ENCODE measurements at regions not wholly inside any gene's neighbourhood (a gene's known extent, or its start where the extent isn't known, plus 50 kb on each side); places are given as distances from the start of the nearest gene placed in this dataset.

GRCh38 chr10:129004398-129004797, 462.6 kb upstream of the MGMT start:
- no peaks in the 10 kb centered on the region for H3K36me3 ChIP-seq (ENCODE audit: insufficient read depth, low read length)
- H3K27me3 ChIP-seq (ENCODE audit: insufficient read depth, low read length), result no peaks in the 10 kb centered on the region
- H3K4me3 ChIP-seq (ENCODE audit: low read length), result no peak overlapping the region
- H3K4me1 ChIP-seq (ENCODE audit: insufficient read depth, low read length), result no peaks in the 10 kb centered on the region
- H3K9ac ChIP-seq (ENCODE audit: low read depth, low read length), result no peak overlapping the region
- WGBS, result 91% methylated on average over 9 of the region's 9 CpGs
- H3K9me3 ChIP-seq (ENCODE audit: insufficient read depth, low read depth, low read length), result peaks cover 6% of the 10 kb centered on the region; the same call in 1 of the 2 replicates
- no peak overlapping the region for H3K27ac ChIP-seq (ENCODE audit: low read depth, low read length)

DNA sequence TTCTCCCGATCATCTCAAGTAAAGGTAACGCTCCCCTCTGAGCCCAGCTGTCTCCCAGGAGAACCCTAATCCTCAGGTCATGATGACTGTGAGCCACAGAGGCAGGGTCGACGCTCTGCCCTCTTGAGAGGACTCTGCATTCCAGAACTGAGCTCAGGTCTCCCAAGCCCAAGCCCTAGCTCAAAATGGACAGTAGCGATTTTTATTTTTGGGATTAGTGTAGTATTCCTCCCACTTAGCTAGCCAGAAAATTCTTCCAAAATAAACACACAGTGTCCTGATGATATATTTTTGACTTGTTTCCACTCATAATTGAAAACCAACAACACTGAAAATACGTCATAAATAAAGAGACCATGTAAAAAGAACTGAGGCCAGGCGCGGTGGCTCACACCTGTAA, 462.0 kb upstream of the MGMT start:
- no peak overlapping the region for H3K27ac ChIP-seq (ENCODE audit: low read depth, low read length)
- H3K4me1 ChIP-seq (ENCODE audit: insufficient read depth, low read length), result no peaks in the 10 kb centered on the region
- H3K4me3 ChIP-seq (ENCODE audit: low read length), result no peak overlapping the region
- no peak overlapping the region for H3K9ac ChIP-seq (ENCODE audit: low read depth, low read length)
- H3K27me3 ChIP-seq (ENCODE audit: insufficient read depth, low read length), result no peaks in the 10 kb centered on the region
- H3K9me3 ChIP-seq (ENCODE audit: insufficient read depth, low read depth, low read length), result peaks cover 7% of the 10 kb centered on the region; the same call in 1 of the 2 replicates
- WGBS, result 93% methylated on average over 7 of the region's 8 CpGs
- no peaks in the 10 kb centered on the region for H3K36me3 ChIP-seq (ENCODE audit: insufficient read depth, low read length)

DNA sequence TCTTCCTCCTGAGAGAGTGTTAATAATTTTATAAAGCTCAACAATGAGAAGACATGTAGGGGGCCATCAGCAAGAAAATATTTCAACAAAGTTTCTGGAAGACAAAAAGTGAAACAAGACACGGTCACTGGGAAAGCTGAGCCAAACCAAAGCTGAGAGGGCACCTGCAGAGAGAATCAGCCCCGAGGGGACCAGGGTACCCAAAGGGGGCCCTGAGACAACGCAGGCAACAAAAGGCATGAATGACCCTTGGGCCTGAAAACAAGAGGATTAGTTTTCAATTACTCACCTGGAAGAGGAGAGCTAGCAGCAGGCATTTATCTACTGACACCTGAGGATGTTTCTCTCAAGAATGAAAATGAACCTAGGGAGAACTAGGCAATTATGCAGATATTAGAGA, 461.2 kb upstream of the MGMT start:
- 66% methylated on average over 3 of the region's 3 CpGs for WGBS
- no peak overlapping the region for H3K27ac ChIP-seq (ENCODE audit: low read depth, low read length)

DNA sequence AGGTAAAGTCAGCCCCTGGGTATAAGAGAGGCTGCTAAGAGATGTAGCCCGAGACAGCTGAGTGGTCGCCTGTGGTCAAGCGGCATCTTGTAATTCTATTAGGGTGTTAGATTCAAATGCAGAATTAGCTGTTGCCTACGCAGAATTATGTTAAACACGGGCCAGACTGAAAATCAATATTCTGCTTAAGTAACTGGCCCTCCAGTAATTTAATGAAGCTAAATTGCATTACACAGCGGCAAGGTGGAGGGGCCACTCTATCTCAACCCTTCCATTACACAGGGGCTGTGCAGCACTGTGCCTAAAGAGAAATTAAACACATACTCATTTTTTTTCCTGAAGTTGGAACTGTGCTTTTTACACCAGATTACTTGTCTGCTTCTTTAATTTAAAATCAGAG, 448.5 kb upstream of the MGMT start:
- 91% methylated on average over 6 of the region's 6 CpGs for WGBS
- H3K27me3 ChIP-seq (ENCODE audit: insufficient read depth, low read length), result no peaks in the 10 kb centered on the region
- H3K9me3 ChIP-seq (ENCODE audit: insufficient read depth, low read depth, low read length), result no peaks in the 10 kb centered on the region
- H3K9ac ChIP-seq (ENCODE audit: low read depth, low read length), result no peak overlapping the region
- peaks cover 31% of the 10 kb centered on the region for H3K4me1 ChIP-seq (ENCODE audit: insufficient read depth, low read length)
- H3K36me3 ChIP-seq (ENCODE audit: insufficient read depth, low read length), result no peaks in the 10 kb centered on the region
- H3K4me3 ChIP-seq (ENCODE audit: low read length), result no peak overlapping the region
- H3K27ac ChIP-seq (ENCODE audit: low read depth, low read length), result no peak overlapping the region

More for the DNA sequence above, 461.2 kb upstream of the MGMT start:
- Histone ChIP-seq H3K9ac (ENCODE audit: low read depth, low read length) (no peak overlapping the region), H3K36me3 (ENCODE audit: insufficient read depth, low read length) (no peaks in the 10 kb centered on the region), H3K27me3 (ENCODE audit: insufficient read depth, low read length) (no peaks in the 10 kb centered on the region), H3K9me3 (ENCODE audit: insufficient read depth, low read depth, low read length) (peaks cover 7% of the 10 kb centered on the region; the same call in 1 of the 2 replicates), H3K4me1 (ENCODE audit: insufficient read depth, low read length) (no peaks in the 10 kb centered on the region), H3K4me3 (ENCODE audit: low read length) (no peak overlapping the region)

DNA sequence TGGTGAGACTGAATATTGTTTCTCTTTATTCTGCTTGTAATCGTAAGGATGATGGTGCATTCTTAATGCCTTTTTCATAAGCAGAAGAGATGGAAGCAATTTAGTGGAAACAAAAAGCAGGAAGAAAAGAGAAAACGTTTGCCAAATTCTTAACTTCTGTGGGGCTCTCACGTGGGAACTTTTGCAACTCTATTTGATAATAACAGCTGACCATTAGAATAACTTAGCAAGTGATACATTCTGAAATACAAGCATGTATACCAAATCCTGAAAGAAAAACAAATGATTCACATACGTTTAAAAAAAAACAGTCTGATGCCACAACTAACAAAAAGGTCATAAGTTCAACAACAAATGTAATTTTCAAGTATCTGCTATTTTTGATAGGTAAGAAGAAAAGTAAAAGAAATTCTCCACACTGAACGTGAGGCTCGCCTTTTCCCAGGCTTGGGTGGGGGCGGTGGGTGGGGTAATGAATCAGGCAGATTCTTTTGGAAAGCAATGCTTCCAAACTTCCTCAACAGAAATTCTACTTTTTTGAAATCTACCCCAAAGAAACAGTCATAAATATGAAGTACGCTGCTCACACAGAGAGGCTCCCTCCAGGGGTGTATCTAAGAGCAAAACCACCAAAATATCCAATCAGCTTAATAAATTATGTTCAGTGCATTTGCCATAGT, 446.2 kb upstream of the MGMT start:
- Histone ChIP-seq H3K27me3 (ENCODE audit: insufficient read depth, low read length) (no peaks in the 10 kb centered on the region), H3K9ac (ENCODE audit: low read depth, low read length) (no peak overlapping the region), H3K27ac (ENCODE audit: low read depth, low read length) (no peak overlapping the region), H3K4me3 (ENCODE audit: low read length) (no peak overlapping the region), H3K4me1 (ENCODE audit: insufficient read depth, low read length) (peaks cover 38% of the 10 kb centered on the region), H3K36me3 (ENCODE audit: insufficient read depth, low read length) (no peaks in the 10 kb centered on the region), H3K9me3 (ENCODE audit: insufficient read depth, low read depth, low read length) (no peaks in the 10 kb centered on the region)
- WGBS, result 74% methylated on average over 7 of the region's 8 CpGs

DNA sequence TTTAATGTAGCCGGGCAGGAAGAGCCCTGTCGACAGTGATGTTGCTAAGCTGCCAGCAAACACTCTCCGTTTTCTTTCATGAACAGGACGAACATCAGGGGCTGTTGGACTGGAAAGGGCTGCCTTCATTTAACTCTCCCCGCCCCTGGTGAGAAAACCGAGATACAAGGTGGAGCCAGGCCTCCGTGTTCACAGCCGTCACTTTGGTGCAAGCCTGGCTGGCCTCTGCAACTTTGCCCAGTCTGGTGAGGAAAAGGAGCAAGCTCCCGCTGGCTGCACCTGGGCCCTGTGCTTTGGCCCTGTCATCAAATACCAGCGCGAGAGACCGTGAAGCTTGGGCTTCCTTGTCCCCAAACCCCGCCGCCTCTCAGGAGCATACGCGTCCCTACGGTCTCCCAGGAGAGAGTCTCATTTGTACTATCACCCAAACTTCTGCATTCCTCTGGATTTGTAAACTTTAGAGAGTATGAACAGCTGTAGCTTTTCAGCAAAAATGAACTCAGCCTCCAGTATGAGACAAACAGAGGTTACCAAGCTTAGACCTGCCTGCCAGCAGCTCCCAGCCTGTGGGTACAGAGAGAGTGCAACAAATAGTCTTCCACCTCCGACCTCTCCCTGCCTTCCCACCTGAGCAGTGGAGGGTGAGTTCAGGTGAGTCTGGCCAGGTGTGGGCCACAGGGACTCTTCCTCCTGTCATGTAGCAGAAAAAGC, 445.3 kb upstream of the MGMT start:
- no peaks in the 10 kb centered on the region for H3K9me3 ChIP-seq (ENCODE audit: insufficient read depth, low read depth, low read length)
- peaks cover 38% of the 10 kb centered on the region for H3K4me1 ChIP-seq (ENCODE audit: insufficient read depth, low read length)
- WGBS, result 64% methylated on average over 18 of the region's 18 CpGs
- H3K9ac ChIP-seq (ENCODE audit: low read depth, low read length), result no peak overlapping the region
- H3K27me3 ChIP-seq (ENCODE audit: insufficient read depth, low read length), result no peaks in the 10 kb centered on the region
- H3K36me3 ChIP-seq (ENCODE audit: insufficient read depth, low read length), result no peaks in the 10 kb centered on the region
- no peak overlapping the region for H3K27ac ChIP-seq (ENCODE audit: low read depth, low read length)
- no peak overlapping the region for H3K4me3 ChIP-seq (ENCODE audit: low read length)

- Histone ChIP-seq H3K4me3 (ENCODE audit: low read length) (no peak overlapping the region), H3K27ac (ENCODE audit: low read depth, low read length) (no peak overlapping the region), H3K27me3 (ENCODE audit: insufficient read depth, low read length) (no peaks in the 10 kb centered on the region), H3K36me3 (ENCODE audit: insufficient read depth, low read length) (no peaks in the 10 kb centered on the region), H3K9ac (ENCODE audit: low read depth, low read length) (no peak overlapping the region), H3K9me3 (ENCODE audit: insufficient read depth, low read depth, low read length) (no peaks in the 10 kb centered on the region), H3K4me1 (ENCODE audit: insufficient read depth, low read length) (peaks cover 38% of the 10 kb centered on the region)
- WGBS, result 42% methylated on average over 5 of the region's 5 CpGs
These were observed 444.0 kb upstream of the MGMT start for GRCh38 chr10:129023082-129023481.

DNA sequence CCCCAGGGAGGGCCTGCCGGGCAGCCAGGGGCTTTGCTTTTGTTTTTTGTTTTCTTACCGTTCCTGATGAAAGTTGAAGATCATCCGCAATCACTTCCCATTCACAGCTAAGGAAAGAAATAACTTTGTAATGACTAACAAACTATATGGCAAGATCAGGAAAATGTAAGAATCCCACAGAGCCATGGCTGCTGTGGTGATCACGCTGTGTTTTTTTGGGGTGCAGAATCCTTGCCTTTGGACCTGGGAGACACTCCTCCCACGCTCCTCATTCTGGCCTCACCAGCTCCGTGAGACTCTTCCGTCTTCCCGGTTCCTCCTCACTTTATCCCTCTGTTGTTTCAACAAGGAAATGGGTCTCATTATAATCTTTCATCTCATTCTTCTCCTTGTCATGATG, 443.0 kb upstream of the MGMT start:
- 75% methylated on average over 7 of the region's 8 CpGs for WGBS
- no peaks in the 10 kb centered on the region for H3K9me3 ChIP-seq (ENCODE audit: insufficient read depth, low read depth, low read length)
- no peak overlapping the region for H3K27ac ChIP-seq (ENCODE audit: low read depth, low read length)
- peaks cover 38% of the 10 kb centered on the region for H3K4me1 ChIP-seq (ENCODE audit: insufficient read depth, low read length)
- H3K9ac ChIP-seq (ENCODE audit: low read depth, low read length), result no peak overlapping the region
- no peak overlapping the region for H3K4me3 ChIP-seq (ENCODE audit: low read length)
- no peaks in the 10 kb centered on the region for H3K27me3 ChIP-seq (ENCODE audit: insufficient read depth, low read length)
- H3K36me3 ChIP-seq (ENCODE audit: insufficient read depth, low read length), result no peaks in the 10 kb centered on the region

DNA sequence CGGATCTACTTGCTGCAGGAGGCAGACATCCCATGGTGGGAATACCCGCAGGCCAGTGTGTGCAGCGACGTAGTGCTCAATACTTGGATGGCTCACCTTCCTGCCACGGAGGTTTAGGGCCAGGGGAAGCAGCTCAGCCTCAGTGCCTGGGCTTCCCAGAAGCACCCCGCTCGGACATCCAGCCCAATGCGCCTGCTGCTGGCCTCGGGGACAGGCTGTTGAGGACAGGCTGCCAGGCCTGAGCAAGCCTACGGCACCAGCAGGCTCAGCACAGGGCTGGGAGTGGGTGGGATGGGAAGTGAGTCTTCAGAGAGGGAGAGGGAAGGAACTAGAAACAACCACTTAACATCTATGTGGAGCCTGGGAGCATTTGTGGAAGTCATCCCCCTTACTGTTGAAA, 441.3 kb upstream of the MGMT start:
- WGBS, result 80% methylated on average over 10 of the region's 10 CpGs
- no peaks in the 10 kb centered on the region for H3K9me3 ChIP-seq (ENCODE audit: insufficient read depth, low read depth, low read length)
- H3K27ac ChIP-seq (ENCODE audit: low read depth, low read length), result no peak overlapping the region
- H3K4me1 ChIP-seq (ENCODE audit: insufficient read depth, low read length), result peaks cover 36% of the 10 kb centered on the region
- H3K27me3 ChIP-seq (ENCODE audit: insufficient read depth, low read length), result no peaks in the 10 kb centered on the region
- H3K36me3 ChIP-seq (ENCODE audit: insufficient read depth, low read length), result no peaks in the 10 kb centered on the region
- H3K4me3 ChIP-seq (ENCODE audit: low read length), result no peak overlapping the region
- H3K9ac ChIP-seq (ENCODE audit: low read depth, low read length), result no peak overlapping the region

- Histone ChIP-seq H3K4me3 (ENCODE audit: low read length) (no peak overlapping the region), H3K9me3 (ENCODE audit: insufficient read depth, low read depth, low read length) (no peaks in the 10 kb centered on the region), H3K9ac (ENCODE audit: low read depth, low read length) (no peak overlapping the region), H3K36me3 (ENCODE audit: insufficient read depth, low read length) (no peaks in the 10 kb centered on the region), H3K27me3 (ENCODE audit: insufficient read depth, low read length) (no peaks in the 10 kb centered on the region), H3K27ac (ENCODE audit: low read depth, low read length) (no peak overlapping the region), H3K4me1 (ENCODE audit: insufficient read depth, low read length) (peaks cover 26% of the 10 kb centered on the region)
- WGBS, result 91% methylated on average over 2 of the region's 5 CpGs
These were observed 439.1 kb upstream of the MGMT start for GRCh38 chr10:129027906-129028305.

GRCh38 chr10:129028451-129028850, 438.6 kb upstream of the MGMT start:
- Histone ChIP-seq H3K4me1 (ENCODE audit: insufficient read depth, low read length) (peaks cover 20% of the 10 kb centered on the region), H3K27me3 (ENCODE audit: insufficient read depth, low read length) (no peaks in the 10 kb centered on the region), H3K27ac (ENCODE audit: low read depth, low read length) (no peak overlapping the region), H3K36me3 (ENCODE audit: insufficient read depth, low read length) (no peaks in the 10 kb centered on the region), H3K9me3 (ENCODE audit: insufficient read depth, low read depth, low read length) (no peaks in the 10 kb centered on the region), H3K4me3 (ENCODE audit: low read length) (no peak overlapping the region), H3K9ac (ENCODE audit: low read depth, low read length) (no peak overlapping the region)
- 100% methylated on average over 4 of the region's 7 CpGs for WGBS
